HCT116 (cell line): ENCODE measurements at regions not wholly inside any gene's neighbourhood (a gene's known extent, or its start where the extent isn't known, plus 50 kb on each side); places are given as distances from the start of the nearest gene placed in this dataset.

Source experiments
- ATAC-seq: fragments of 200-7000 bp; cut with Tn5 transposase; 2 replicates; pipeline ENCODE4 v1.9.1; 2020; ENCODE audit warnings: mild to moderate bottlenecking, moderate library complexity
- BruUV-seq: library from RNA; stranded (reverse); fragments of 400-500 nt; replicated peaks from 2 replicates; lab custom pipeline; 2021; lab: Mats Ljungman, UMichigan
- CTCF ChIA-PET: fragments of 300-600 bp; sonication (Branson Sonifier 250); formaldehyde crosslinking; loops from one replicate; lab custom pipeline; 2021; ENCODE audit warnings: antibody characterized with exemption; lab: Charles Lee
- POLR2A ChIA-PET: fragments of 300-600, 350-600 bp; sonication (Branson Sonifier 250); formaldehyde crosslinking; loops from one replicate; lab custom pipeline; 2021; ENCODE audit warnings: antibody characterized with exemption; lab: Charles Lee
- RAD21 ChIA-PET, 2 experiments: fragments of 300-600 bp; sonication (Branson Sonifier 250); formaldehyde crosslinking; loops; one replicate each; lab custom pipeline; 2023; ENCODE audit warnings: low total read pairs in 2 of 2; ENCODE audit not compliant: uncharacterized antibody in 2 of 2, unreplicated experiment in 2 of 2, low non-redundant PET in 1 of 2; lab: Charles Lee
- DNase-seq: peaks from one replicate; pipeline ENCODE4 v3.0.0-alpha.2; 2010; ENCODE audit warnings: low read depth, low spot score
- H2AFZ ChIP-seq: fragments of 200-600 bp; shearing (Covaris generic), sonication (generic); 2 replicates; pipeline ENCODE4 v1.6.1; 2017; ENCODE audit warnings: low read depth, mixed run types, mixed read lengths, antibody characterized with exemption, low read length; ENCODE audit not compliant: poor library complexity, severe bottlenecking
- H3K27ac ChIP-seq: 2 replicates; pipeline ENCODE4 v1.5.1; 2012; ENCODE audit warnings: low read depth, low read length
- H3K27me3 ChIP-seq: fragments of 200-600 bp; sonication (generic); 2 replicates; pipeline ENCODE4 v1.6.1; 2016; ENCODE audit warnings: mixed run types, low read length, mixed read lengths; ENCODE audit not compliant: insufficient read depth
- H3K36me3 ChIP-seq, 2 experiments: fragments of 200-500 bp in 1 of 2; fragments of 200-600 bp in 1 of 2; sonication (Bioruptor generic) in 1 of 2; sonication (generic) in 1 of 2; 2 replicates each; pipeline versions ENCODE4 v1.5.1 to v1.6.1; 2014 to 2016; ENCODE audit warnings: low read length in 2 of 2, inconsistent platforms in 1 of 2, mixed read lengths in 1 of 2, mixed run types in 1 of 2; ENCODE audit not compliant: insufficient read depth in 2 of 2, control insufficient read depth in 1 of 2
- H3K4me1 ChIP-seq, 2 experiments: fragments of 200-600 bp in 1 of 2; sonication (generic) in 1 of 2; 2 replicates each; pipeline versions ENCODE4 v1.5.1 to v1.6.1; 2012 to 2017; ENCODE audit warnings: low read length in 2 of 2, inconsistent platforms in 1 of 2, mild to moderate bottlenecking in 1 of 2, mixed read lengths in 1 of 2, mixed run types in 1 of 2, moderate library complexity in 1 of 2; ENCODE audit not compliant: insufficient read depth in 2 of 2, control insufficient read depth in 1 of 2
- H3K4me2 ChIP-seq: fragments of 200-600 bp; sonication (generic); 2 replicates; pipeline ENCODE4 v1.6.1; 2017; ENCODE audit warnings: mixed run types, low read length, mixed read lengths
- H3K4me3 ChIP-seq, 2 experiments: fragments of 200-600 bp in 1 of 2; sonication (generic) in 1 of 2; replicated peaks in 1 of 2; 2 replicates each; pipeline ENCODE4 v1.5.1; 2011 to 2016; ENCODE audit warnings: low read length in 2 of 2, control low read depth in 1 of 2, low read depth in 1 of 2, mild to moderate bottlenecking in 1 of 2, mixed read lengths in 1 of 2, mixed run types in 1 of 2
- H3K79me2 ChIP-seq: fragments of 200-600 bp; sonication (generic); 2 replicates; pipeline ENCODE4 v1.6.1; 2017; ENCODE audit warnings: mild to moderate bottlenecking, mixed run types, low read length, moderate library complexity, mixed read lengths; ENCODE audit not compliant: insufficient read depth
- H3K9ac ChIP-seq: fragments of 200-600 bp; sonication (generic); 2 replicates; pipeline ENCODE4 v1.6.1; 2016; ENCODE audit warnings: low read length, mixed read lengths
- H3K9me2 ChIP-seq: fragments of 200-600 bp; sonication (generic), shearing (Covaris generic); 2 replicates; pipeline ENCODE4 v1.6.1; 2017; ENCODE audit warnings: mixed run types, mild to moderate bottlenecking, moderate library complexity; ENCODE audit not compliant: insufficient read depth
- H3K9me3 ChIP-seq, 2 experiments: fragments of 200-500 bp in 1 of 2; fragments of 200-600 bp in 1 of 2; sonication (Bioruptor generic) in 1 of 2; sonication (generic) in 1 of 2; 2 replicates each; pipeline ENCODE4 v1.6.1; 2014 to 2017; ENCODE audit warnings: low read length in 2 of 2, mixed read lengths in 2 of 2, inconsistent platforms in 1 of 2, low read depth in 1 of 2, mild to moderate bottlenecking in 1 of 2, mixed run types in 1 of 2, moderate library complexity in 1 of 2; ENCODE audit not compliant: control insufficient read depth in 1 of 2, insufficient read depth in 1 of 2
- H4K20me1 ChIP-seq: fragments of 200-600 bp; sonication (generic), shearing (Covaris generic); 2 replicates; pipeline ENCODE4 v1.6.1; 2017; ENCODE audit warnings: mixed run types, mild to moderate bottlenecking, moderate library complexity; ENCODE audit not compliant: insufficient read depth
- CEBPB ChIP-seq: IDR thresholded peaks from 2 replicates; pipeline ENCODE4 v1.6.1; 2012; ENCODE audit warnings: low read depth
- EGR1 ChIP-seq: IDR thresholded peaks from 2 replicates; pipeline ENCODE4 v1.6.1; 2012; ENCODE audit warnings: low read depth
- ELF1 ChIP-seq: IDR thresholded peaks from 2 replicates; pipeline ENCODE4 v1.6.1; 2012; ENCODE audit warnings: low read depth, borderline replicate concordance
- FOSL1 ChIP-seq: IDR thresholded peaks from 2 replicates; pipeline ENCODE4 v1.6.1; 2012; ENCODE audit warnings: low read depth
- POLR2A ChIP-seq: IDR thresholded peaks from 2 replicates; pipeline ENCODE4 v1.7.0; 2011; ENCODE audit warnings: borderline replicate concordance; ENCODE audit not compliant: insufficient read depth, insufficient read length; ENCODE audit errors: extremely low read depth
- RAD21 ChIP-seq: IDR thresholded peaks from 2 replicates; pipeline ENCODE4 v1.6.1; 2012; ENCODE audit warnings: low read depth, mild to moderate bottlenecking
- REST ChIP-seq: IDR thresholded peaks from 2 replicates; pipeline ENCODE4 v1.6.1; 2012; ENCODE audit warnings: low read depth
- SP1 ChIP-seq: IDR thresholded peaks from 2 replicates; pipeline ENCODE4 v1.6.1; 2012; ENCODE audit warnings: low read depth
- SRF ChIP-seq: IDR thresholded peaks from 2 replicates; pipeline ENCODE4 v1.6.1; 2012; ENCODE audit warnings: low read depth
- TCF7L2 ChIP-seq: IDR thresholded peaks from 2 replicates; pipeline ENCODE4 v1.7.0; 2011; ENCODE audit warnings: borderline replicate concordance, inconsistent platforms; ENCODE audit not compliant: insufficient read depth, insufficient read length; ENCODE audit errors: extremely low read depth
- YY1 ChIP-seq: IDR thresholded peaks from 2 replicates; pipeline ENCODE4 v1.6.1; 2011; ENCODE audit warnings: low read length, low read depth, moderate library complexity, mild to moderate bottlenecking; ENCODE audit not compliant: insufficient replicate concordance; ENCODE audit errors: extremely low read depth
- intact Hi-C: fragments of 100-400 bp; cut with micrococcal nuclease; formaldehyde crosslinking; loops from 2 replicates; pipeline ENCODE4 v1.10.0; 2022
- TF ChIP-seq, protein P1 (sequence below), 3 experiments: fragments of 200-600 bp in 1 of 3; sonication (generic) in 1 of 3; IDR thresholded peaks in 2 of 3; conservative IDR thresholded peaks in 1 of 3; 2 replicates each; pipeline ENCODE4 v1.5.1; 2012 to 2017; ENCODE audit warnings: low read depth in 2 of 3, low read length in 2 of 3, antibody characterized with exemption in 1 of 3, borderline replicate concordance in 1 of 3, control low read depth in 1 of 3, mild to moderate bottlenecking in 1 of 3, mixed read lengths in 1 of 3, mixed run types in 1 of 3, moderate library complexity in 1 of 3; ENCODE audit not compliant: insufficient read depth in 1 of 3
- TF ChIP-seq, protein P2 (sequence below): IDR thresholded peaks from 2 replicates; pipeline ENCODE4 v1.6.1; 2012
- TF ChIP-seq, protein P3 (sequence below): IDR thresholded peaks from 2 replicates; pipeline ENCODE4 v1.6.1; 2012

- H3K79me2 ChIP-seq = no peaks in the 10 kb centered on the region
- no peak overlapping the region for H2AFZ ChIP-seq
- H3K4me3 ChIP-seq = no peak overlapping the region
- H3K27ac ChIP-seq = no peak overlapping the region
- no peaks in the 10 kb centered on the region for H3K4me1 ChIP-seq
- RAD21 ChIA-PET = no interaction called here
- no peaks in the 10 kb centered on the region for H4K20me1 ChIP-seq
- no peaks in the 10 kb centered on the region for H3K36me3 ChIP-seq
- intact Hi-C loops = no loop called here
- H3K9me2 ChIP-seq = peaks cover 1% of the 10 kb centered on the region; the same call in 1 of the 2 replicates
- H3K9me3 ChIP-seq = no peaks in the 10 kb centered on the region
- no peak overlapping the region for H3K9ac ChIP-seq
- H3K4me2 ChIP-seq = no peak overlapping the region
- CTCF ChIA-PET = no interaction called here
- ATAC-seq = no peak
- TF ChIP-seq, protein P1, sequence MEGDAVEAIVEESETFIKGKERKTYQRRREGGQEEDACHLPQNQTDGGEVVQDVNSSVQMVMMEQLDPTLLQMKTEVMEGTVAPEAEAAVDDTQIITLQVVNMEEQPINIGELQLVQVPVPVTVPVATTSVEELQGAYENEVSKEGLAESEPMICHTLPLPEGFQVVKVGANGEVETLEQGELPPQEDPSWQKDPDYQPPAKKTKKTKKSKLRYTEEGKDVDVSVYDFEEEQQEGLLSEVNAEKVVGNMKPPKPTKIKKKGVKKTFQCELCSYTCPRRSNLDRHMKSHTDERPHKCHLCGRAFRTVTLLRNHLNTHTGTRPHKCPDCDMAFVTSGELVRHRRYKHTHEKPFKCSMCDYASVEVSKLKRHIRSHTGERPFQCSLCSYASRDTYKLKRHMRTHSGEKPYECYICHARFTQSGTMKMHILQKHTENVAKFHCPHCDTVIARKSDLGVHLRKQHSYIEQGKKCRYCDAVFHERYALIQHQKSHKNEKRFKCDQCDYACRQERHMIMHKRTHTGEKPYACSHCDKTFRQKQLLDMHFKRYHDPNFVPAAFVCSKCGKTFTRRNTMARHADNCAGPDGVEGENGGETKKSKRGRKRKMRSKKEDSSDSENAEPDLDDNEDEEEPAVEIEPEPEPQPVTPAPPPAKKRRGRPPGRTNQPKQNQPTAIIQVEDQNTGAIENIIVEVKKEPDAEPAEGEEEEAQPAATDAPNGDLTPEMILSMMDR (IDR thresholded peaks at IDR 0.05 in 2 of 3, conservative IDR thresholded peaks at IDR 0.05 in 1 of 3; ENCODE audit: borderline replicate concordance in 1 of 3, insufficient read depth in 1 of 3, low read depth in 2 of 3, low read length in 2 of 3) = no peak
- no peak for TF ChIP-seq POLR2A
- TF ChIP-seq, protein P2, sequence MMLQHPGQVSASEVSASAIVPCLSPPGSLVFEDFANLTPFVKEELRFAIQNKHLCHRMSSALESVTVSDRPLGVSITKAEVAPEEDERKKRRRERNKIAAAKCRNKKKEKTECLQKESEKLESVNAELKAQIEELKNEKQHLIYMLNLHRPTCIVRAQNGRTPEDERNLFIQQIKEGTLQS = no peak
- no peak for TF ChIP-seq SRF
- no peak for TF ChIP-seq CEBPB
- TF ChIP-seq, protein P3, sequence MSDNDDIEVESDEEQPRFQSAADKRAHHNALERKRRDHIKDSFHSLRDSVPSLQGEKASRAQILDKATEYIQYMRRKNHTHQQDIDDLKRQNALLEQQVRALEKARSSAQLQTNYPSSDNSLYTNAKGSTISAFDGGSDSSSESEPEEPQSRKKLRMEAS = no peak
- TF ChIP-seq RAD21 = no peak
- TF ChIP-seq FOSL1 = no peak
- TF ChIP-seq EGR1 = no peak
- no peak for TF ChIP-seq ELF1
- no peak for TF ChIP-seq REST
- TF ChIP-seq SP1 = no peak
- no peak for TF ChIP-seq TCF7L2
- TF ChIP-seq YY1 = no peak
- no peaks in the 10 kb centered on the region for H3K27me3 ChIP-seq
- DNase-seq = no peak
- no TSS peak for BruUV-seq
- POLR2A ChIA-PET = no interaction called here
These were observed 110.2 kb upstream of the NR3C1 start for GRCh38 chr5:143513720-143514119.
